IMR-90 (cell line): ENCODE measurements at regions not wholly inside any gene's neighbourhood (a gene's known extent, or its start where the extent isn't known, plus 50 kb on each side); places are given as distances from the start of the nearest gene placed in this dataset.

Experiments
- ATAC-seq: fragments of 200-7000 bp; cut with Tn5 transposase; 2 replicates; pipeline ENCODE4 v1.9.1; 2020; ENCODE audit warnings: low read depth, mild to moderate bottlenecking, moderate library complexity
- BruUV-seq: library from RNA; stranded (reverse); fragments of 400-500 nt; replicated peaks from 2 replicates; lab custom pipeline; 2021; lab: Mats Ljungman, UMichigan
- CTCF ChIA-PET: fragments of 300-600 bp; formaldehyde crosslinking; extraction: SDS; loops from one replicate; lab custom pipeline; 2021; ENCODE audit warnings: antibody characterized with exemption; lab: Yijun Ruan, JAX
- POLR2A ChIA-PET: fragments of 300-600 bp; sonication (Branson Sonifier 250); formaldehyde crosslinking; loops from one replicate; lab custom pipeline; 2022; ENCODE audit warnings: antibody characterized with exemption; ENCODE audit not compliant: unreplicated experiment; lab: Charles Lee
- DNase-seq: peaks from one replicate; pipeline ENCODE4 v3.0.0; 2013
- H2AFZ ChIP-seq: replicated peaks from 2 replicates; pipeline ENCODE3; 2013; ENCODE audit warnings: low read length, mild to moderate bottlenecking; ENCODE audit not compliant: poor library complexity
- H2AK5ac ChIP-seq: 2 replicates; pipeline ENCODE4 v1.6.1; 2013; ENCODE audit warnings: low read depth, low read length, inconsistent platforms
- H2AK9ac ChIP-seq: replicated peaks from 2 replicates; pipeline ENCODE3; 2013; ENCODE audit warnings: mild to moderate bottlenecking, low read depth, low read length, moderate library complexity; ENCODE audit not compliant: poor library complexity
- H2BK120ac ChIP-seq: 2 replicates; pipeline ENCODE4 v1.6.1; 2013; ENCODE audit warnings: low read depth, low read length, inconsistent platforms
- H2BK15ac ChIP-seq: 3 replicates; pipeline ENCODE4 v1.6.1; 2013; ENCODE audit warnings: low read depth, low read length, inconsistent platforms
- H2BK20ac ChIP-seq: 2 replicates; pipeline ENCODE4 v1.6.1; 2013; ENCODE audit warnings: low read depth, mild to moderate bottlenecking, inconsistent platforms, low read length, moderate library complexity
- H2BK5ac ChIP-seq: 2 replicates; pipeline ENCODE4 v1.6.1; 2013; ENCODE audit warnings: mild to moderate bottlenecking, low read depth, low read length, inconsistent platforms; ENCODE audit not compliant: poor library complexity, severe bottlenecking
- H3K14ac ChIP-seq: replicated peaks from 2 replicates; pipeline ENCODE4 v1.6.1; 2013; ENCODE audit warnings: low read depth, low read length, inconsistent platforms
- H3K18ac ChIP-seq: 2 replicates; pipeline ENCODE4 v1.6.1; 2013; ENCODE audit warnings: low read depth, low read length, control low read depth
- H3K23ac ChIP-seq: 2 replicates; pipeline ENCODE4 v1.6.1; 2013; ENCODE audit warnings: low read depth, low read length, inconsistent platforms
- H3K27ac ChIP-seq: 2 replicates; pipeline ENCODE4 v1.5.1; 2013; ENCODE audit warnings: mild to moderate bottlenecking, control low read depth, low read length; ENCODE audit not compliant: insufficient read depth
- H3K27me3 ChIP-seq: 2 replicates; pipeline ENCODE4 v1.6.1; 2013; ENCODE audit warnings: low read length; ENCODE audit not compliant: control insufficient read depth, insufficient read depth
- H3K36me3 ChIP-seq: 2 replicates; pipeline ENCODE4 v1.6.1; 2013; ENCODE audit warnings: low read length, mixed read lengths; ENCODE audit not compliant: control insufficient read depth, insufficient read depth
- H3K4ac ChIP-seq: 2 replicates; pipeline ENCODE4 v1.6.1; 2013; ENCODE audit warnings: low read depth, low read length, inconsistent platforms
- H3K4me1 ChIP-seq: 2 replicates; pipeline ENCODE4 v1.6.1; 2013; ENCODE audit warnings: low read length, mixed read lengths; ENCODE audit not compliant: control insufficient read depth, insufficient read depth
- H3K4me2 ChIP-seq: 2 replicates; pipeline ENCODE4 v1.6.1; 2013; ENCODE audit warnings: low read depth, mild to moderate bottlenecking, control low read depth, low read length, moderate library complexity
- H3K4me3 ChIP-seq: 2 replicates; pipeline ENCODE4 v1.5.1; 2013; ENCODE audit warnings: low read depth, mild to moderate bottlenecking, control low read depth, low read length, moderate library complexity; ENCODE audit not compliant: insufficient read depth
- H3K56ac ChIP-seq: 2 replicates; pipeline ENCODE4 v1.6.1; 2013; ENCODE audit warnings: low read length, inconsistent platforms; ENCODE audit not compliant: insufficient read depth; ENCODE audit errors: extremely low read depth
- H3K79me1 ChIP-seq, 2 experiments: 2 replicates each; pipeline ENCODE4 v1.6.1; 2013; ENCODE audit warnings: low read length in 2 of 2, inconsistent platforms in 1 of 2, low read depth in 1 of 2
- H3K9ac ChIP-seq: 2 replicates; pipeline ENCODE4 v1.6.1; 2013; ENCODE audit warnings: low read depth, low read length, control low read depth
- H3K9me1 ChIP-seq: 2 replicates; pipeline ENCODE4 v1.6.1; 2013; ENCODE audit warnings: low read length, inconsistent platforms; ENCODE audit not compliant: insufficient read depth
- H3K9me3 ChIP-seq: 2 replicates; pipeline ENCODE4 v1.6.1; 2013; ENCODE audit warnings: low read length; ENCODE audit not compliant: control insufficient read depth, insufficient read depth
- H4K20me1 ChIP-seq: 2 replicates; pipeline ENCODE4 v1.6.1; 2013; ENCODE audit warnings: low read length, inconsistent platforms; ENCODE audit not compliant: insufficient read depth
- H4K5ac ChIP-seq: 2 replicates; pipeline ENCODE4 v1.6.1; 2013; ENCODE audit warnings: mild to moderate bottlenecking, low read depth, low read length, control low read depth
- H4K8ac ChIP-seq, 2 experiments: 2 replicates each; pipeline ENCODE4 v1.6.1; 2013; ENCODE audit warnings: low read depth in 2 of 2, low read length in 2 of 2, control low read depth in 1 of 2, inconsistent platforms in 1 of 2
- H4K91ac ChIP-seq: 2 replicates; pipeline ENCODE4 v1.6.1; 2013; ENCODE audit warnings: low read depth, low read length, inconsistent platforms; ENCODE audit not compliant: insufficient read depth
- CEBPB ChIP-seq: IDR thresholded peaks from 2 replicates; pipeline ENCODE4 v1.6.1; 2012; ENCODE audit warnings: low read depth, low read length, improper control_type of control experiment
- MAFK ChIP-seq: IDR thresholded peaks from 2 replicates; pipeline ENCODE4 v1.6.1; 2012; ENCODE audit warnings: low read depth, low read length, improper control_type of control experiment
- MAZ ChIP-seq: IDR thresholded peaks from 2 replicates; pipeline ENCODE4 v1.6.1; 2012; ENCODE audit warnings: low read depth, mild to moderate bottlenecking, low read length, improper control_type of control experiment, moderate library complexity, borderline replicate concordance
- MXI1 ChIP-seq: IDR thresholded peaks from 2 replicates; pipeline ENCODE4 v1.6.1; 2012; ENCODE audit warnings: low read depth, mild to moderate bottlenecking, low read length, moderate library complexity, borderline replicate concordance
- NFE2L2 ChIP-seq: fragments of 150-350 bp; IDR thresholded peaks from 2 replicates; pipeline ENCODE4 v1.6.1; 2016; ENCODE audit warnings: low read depth, mild to moderate bottlenecking, low read length
- RAD21 ChIP-seq: IDR thresholded peaks from 2 replicates; pipeline ENCODE4 v1.6.1; 2012; ENCODE audit warnings: low read length, improper control_type of control experiment
- RCOR1 ChIP-seq: IDR thresholded peaks from 2 replicates; pipeline ENCODE4 v1.6.1; 2012; ENCODE audit warnings: mild to moderate bottlenecking, low read length, improper control_type of control experiment; ENCODE audit not compliant: insufficient replicate concordance
- RFX5 ChIP-seq: IDR thresholded peaks from 2 replicates; pipeline ENCODE4 v1.8.0; 2012; ENCODE audit warnings: low read depth, mild to moderate bottlenecking, low read length, moderate library complexity
- SMC3 ChIP-seq: fragments of 150-350 bp; IDR thresholded peaks from 2 replicates; pipeline ENCODE4 v1.6.1; 2016; ENCODE audit warnings: low read depth, mild to moderate bottlenecking, antibody characterized with exemption, low read length, moderate library complexity
- USF2 ChIP-seq: fragments of 150-350 bp; IDR thresholded peaks from 2 replicates; pipeline ENCODE4 v1.6.1; 2017; ENCODE audit warnings: mild to moderate bottlenecking, antibody characterized with exemption, low read length, low read depth
- WGBS, 2 experiments: methylation state at CpG; one replicate each; pipeline versions ENCODE4 v1.1.5 to v1.1.7; 2013; ENCODE audit warnings: missing lambda C conversion rate in 2 of 2; ENCODE audit not compliant: insufficient read length in 1 of 2; ENCODE audit errors: extremely low coverage in 2 of 2; 5-methylcytosine and 5-hydroxymethylcytosine counted together
- dilution Hi-C: fragments of 300-500 bp; cut with HindIII; formaldehyde crosslinking; loops from one replicate; pipeline ENCODE4 v1.14.3; 2018; ENCODE audit warnings: low sequenced_read_pairs; ENCODE audit not compliant: unreplicated experiment
- in situ Hi-C: fragments of 300-500 bp; cut with MboI; formaldehyde crosslinking; loops from 3 replicates; pipeline ENCODE4 v1.14.3; 2019; ENCODE audit warnings: low sequenced_read_pairs, inconsistent platforms, mixed read lengths
- intact Hi-C: fragments of 100-400 bp; cut with micrococcal nuclease; formaldehyde crosslinking; loops from 2 replicates; pipeline ENCODE4 v1.10.0; 2022
- TF ChIP-seq, protein P1 (sequence below): fragments of 150-350 bp; IDR thresholded peaks from 2 replicates; pipeline ENCODE4 v1.6.1; 2016; ENCODE audit warnings: low read depth, mild to moderate bottlenecking, low read length, moderate library complexity, borderline replicate concordance
- TF ChIP-seq, protein P2 (sequence below): conservative IDR thresholded peaks from 2 replicates; pipeline ENCODE4 v1.5.1; 2012; ENCODE audit warnings: mild to moderate bottlenecking, low read depth, low read length, improper control_type of control experiment

DNA sequence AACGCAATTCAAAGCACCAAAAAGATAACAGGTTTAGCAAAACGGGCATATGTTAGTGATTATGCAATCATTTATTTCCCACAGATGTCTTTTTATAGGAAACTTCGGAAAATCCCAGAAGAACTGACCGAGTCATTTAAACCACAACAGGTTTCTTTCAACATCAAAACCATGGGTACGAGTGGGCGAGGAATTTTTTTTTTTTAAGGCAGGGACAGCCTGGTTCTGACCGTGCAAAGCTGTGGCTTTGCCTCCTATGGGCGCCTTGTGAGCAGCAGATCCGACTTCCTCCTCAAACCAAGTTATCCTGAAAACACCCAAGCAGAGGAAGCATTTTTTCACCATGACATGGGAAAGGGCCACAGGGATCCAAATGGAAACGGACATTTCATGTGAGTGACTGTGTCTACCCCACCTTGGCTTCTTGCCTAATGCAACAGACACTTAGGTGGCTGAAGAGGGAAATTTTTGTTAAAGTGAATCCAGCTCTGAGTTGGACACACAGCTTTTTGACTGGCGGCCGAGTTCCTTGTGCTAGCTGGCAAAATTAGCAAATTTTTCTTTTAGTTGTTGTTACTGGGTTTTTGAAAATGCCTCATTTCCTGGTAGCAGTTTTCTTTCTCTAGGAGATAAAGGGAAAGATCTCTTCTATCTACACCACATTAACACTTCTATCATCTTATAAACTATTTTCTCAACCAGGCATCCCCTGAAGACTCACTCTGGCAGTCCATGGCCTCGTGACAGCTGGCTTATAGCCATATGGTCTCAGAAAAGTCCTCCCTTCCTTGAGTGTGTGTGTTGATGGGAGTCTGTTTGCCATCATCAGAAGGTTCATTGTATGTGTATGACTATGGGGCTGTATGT is 487.4 kb upstream of the ZEB2 start:
- H3K4me1 ChIP-seq: peaks cover 3% of the 10 kb centered on the region; the same call in 1 of the 2 replicates
- peak overlapping the region; percentile 2 for H2AK9ac ChIP-seq
- peak overlapping the region; percentile 75 for H2BK5ac ChIP-seq
- DNase-seq (peak; percentile 98), ATAC-seq (peak; percentile 97)
- H3K9me3 ChIP-seq: no peaks in the 10 kb centered on the region
- H2BK15ac ChIP-seq: peak overlapping the region; percentile 68; the same call in 2 of the 3 replicates
- H3K9ac ChIP-seq: peak overlapping the region; percentile 19; the same call in 1 of the 2 replicates
- H3K18ac ChIP-seq: peak overlapping the region; percentile 86
- POLR2A ChIA-PET: interaction anchor here (1.5 kb wide), 1 partner anchor 16 kb away, joined by 19 read pairs; no protein-coding TSS in a partner anchor
- H3K36me3 ChIP-seq: no peaks in the 10 kb centered on the region
- H4K5ac ChIP-seq: peak overlapping the region; percentile 66
- WGBS, 2 experiments: no CpG with 5 or more reads among the region's 13 CpGs
- H2BK20ac ChIP-seq: peak overlapping the region; percentile 91
- no TSS peak for BruUV-seq
- peak overlapping the region; percentile 86 for H4K91ac ChIP-seq
- CTCF ChIA-PET: interaction anchor here (1.2 kb wide), 1 partner anchor 150 kb away, joined by 3 read pairs; no protein-coding TSS in a partner anchor
- H2BK120ac ChIP-seq: peak overlapping the region; percentile 95
- peak overlapping the region; percentile 76 for H3K23ac ChIP-seq
- peak overlapping the region; percentile 19; the same call in 1 of the 2 replicates for H3K4me3 ChIP-seq
- H3K4ac ChIP-seq: peak overlapping the region; percentile 86
- no peaks in the 10 kb centered on the region for H3K79me1 ChIP-seq
- H4K20me1 ChIP-seq: no peaks in the 10 kb centered on the region
- peak overlapping the region; percentile 80 for H3K4me2 ChIP-seq
- H4K8ac ChIP-seq: peak overlapping the region; percentile 72 to 77
- H3K27me3 ChIP-seq: no peaks in the 10 kb centered on the region
- peak overlapping the region; percentile 58 for H3K56ac ChIP-seq
- H2AFZ ChIP-seq: peak overlapping the region; percentile 52
- peaks cover 3% of the 10 kb centered on the region; the same call in 1 of the 2 replicates for H3K9me1 ChIP-seq
- dilution Hi-C loops: no loop called here
- peak overlapping the region; percentile 65; the same call in 1 of the 2 replicates for H2AK5ac ChIP-seq
- in situ Hi-C loops: no loop called here
- H3K14ac ChIP-seq: peak overlapping the region; percentile 92
- H3K27ac ChIP-seq: peak overlapping the region; percentile 65
- intact Hi-C loops: loop anchor here (5.0 kb wide), 1 partner anchor 490 kb away; no protein-coding TSS in a partner anchor
- peak; percentile 45; the same call in 1 of the 2 replicates for TF ChIP-seq NFE2L2
- TF ChIP-seq RCOR1: no peak
- TF ChIP-seq RFX5: no peak
- TF ChIP-seq MXI1: no peak
- no peak for TF ChIP-seq MAZ
- TF ChIP-seq, protein P1, sequence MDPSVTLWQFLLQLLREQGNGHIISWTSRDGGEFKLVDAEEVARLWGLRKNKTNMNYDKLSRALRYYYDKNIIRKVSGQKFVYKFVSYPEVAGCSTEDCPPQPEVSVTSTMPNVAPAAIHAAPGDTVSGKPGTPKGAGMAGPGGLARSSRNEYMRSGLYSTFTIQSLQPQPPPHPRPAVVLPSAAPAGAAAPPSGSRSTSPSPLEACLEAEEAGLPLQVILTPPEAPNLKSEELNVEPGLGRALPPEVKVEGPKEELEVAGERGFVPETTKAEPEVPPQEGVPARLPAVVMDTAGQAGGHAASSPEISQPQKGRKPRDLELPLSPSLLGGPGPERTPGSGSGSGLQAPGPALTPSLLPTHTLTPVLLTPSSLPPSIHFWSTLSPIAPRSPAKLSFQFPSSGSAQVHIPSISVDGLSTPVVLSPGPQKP: no peak
- TF ChIP-seq, protein P2, sequence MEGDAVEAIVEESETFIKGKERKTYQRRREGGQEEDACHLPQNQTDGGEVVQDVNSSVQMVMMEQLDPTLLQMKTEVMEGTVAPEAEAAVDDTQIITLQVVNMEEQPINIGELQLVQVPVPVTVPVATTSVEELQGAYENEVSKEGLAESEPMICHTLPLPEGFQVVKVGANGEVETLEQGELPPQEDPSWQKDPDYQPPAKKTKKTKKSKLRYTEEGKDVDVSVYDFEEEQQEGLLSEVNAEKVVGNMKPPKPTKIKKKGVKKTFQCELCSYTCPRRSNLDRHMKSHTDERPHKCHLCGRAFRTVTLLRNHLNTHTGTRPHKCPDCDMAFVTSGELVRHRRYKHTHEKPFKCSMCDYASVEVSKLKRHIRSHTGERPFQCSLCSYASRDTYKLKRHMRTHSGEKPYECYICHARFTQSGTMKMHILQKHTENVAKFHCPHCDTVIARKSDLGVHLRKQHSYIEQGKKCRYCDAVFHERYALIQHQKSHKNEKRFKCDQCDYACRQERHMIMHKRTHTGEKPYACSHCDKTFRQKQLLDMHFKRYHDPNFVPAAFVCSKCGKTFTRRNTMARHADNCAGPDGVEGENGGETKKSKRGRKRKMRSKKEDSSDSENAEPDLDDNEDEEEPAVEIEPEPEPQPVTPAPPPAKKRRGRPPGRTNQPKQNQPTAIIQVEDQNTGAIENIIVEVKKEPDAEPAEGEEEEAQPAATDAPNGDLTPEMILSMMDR: no peak
- no peak for TF ChIP-seq MAFK
- TF ChIP-seq CEBPB: peak; percentile 97
- TF ChIP-seq RAD21: peak; percentile 41
- no peak for TF ChIP-seq USF2
- TF ChIP-seq SMC3: peak; percentile 25; the same call in 1 of the 2 replicates
